GM21528 (cell line): ENCODE measurements at regions not wholly inside any gene's neighbourhood (a gene's known extent, or its start where the extent isn't known, plus 50 kb on each side); places are given as distances from the start of the nearest gene placed in this dataset.

Source experiments
- ATAC-seq: cut with Tn5 transposase; IDR thresholded peaks from one replicate; pipeline ENCODE4 v1.9.1; 2021; ENCODE audit warnings: mild to moderate bottlenecking, moderate library complexity; ENCODE audit not compliant: unreplicated experiment, low FRiP score

GRCh38 chr2:18503376-18504228, 56.9 kb downstream of the RDH14 start:
- no peak for ATAC-seq

DNA sequence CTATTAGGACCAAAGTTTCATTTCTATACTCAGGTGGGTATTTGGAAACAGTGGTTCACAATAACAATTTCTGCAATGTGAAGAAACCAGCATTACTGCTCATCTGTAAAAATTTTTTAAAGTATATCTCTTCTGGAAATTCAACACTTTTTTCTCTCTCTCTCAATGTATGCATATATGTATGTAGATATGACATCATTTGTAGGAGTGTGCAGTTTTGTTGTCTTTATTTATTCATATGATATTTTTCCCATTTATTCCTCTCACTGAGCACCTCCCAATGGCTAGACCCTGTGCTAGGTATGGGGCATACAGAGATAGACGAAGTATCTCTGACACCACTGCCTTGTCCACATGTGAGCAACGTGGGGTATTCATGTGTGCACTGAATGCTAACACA, 58.3 kb downstream of the RDH14 start:
- no peak for ATAC-seq

- no peak for ATAC-seq
Measured at GRCh38 chr2:18501729-18502128, 58.7 kb downstream of the RDH14 start.

DNA sequence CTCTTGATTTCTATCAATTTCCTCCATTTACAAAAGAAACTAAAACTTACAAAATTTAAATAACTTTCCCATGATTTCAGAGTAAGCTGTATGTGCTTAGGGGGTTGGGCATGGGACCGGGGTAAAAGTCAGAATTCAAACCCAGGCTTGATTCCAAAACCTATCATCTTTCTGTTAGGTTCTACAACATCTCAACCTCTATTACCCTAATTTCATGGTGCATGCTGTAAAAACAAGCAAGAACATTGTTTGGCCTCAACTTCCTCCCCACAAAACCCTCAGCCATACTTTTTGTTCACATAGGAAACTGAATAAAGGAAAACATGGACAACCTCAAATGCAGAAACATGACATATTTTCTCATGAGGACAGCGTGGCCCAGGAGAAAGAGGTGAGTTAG, 59.3 kb downstream of the RDH14 start:
- no peak for ATAC-seq

DNA sequence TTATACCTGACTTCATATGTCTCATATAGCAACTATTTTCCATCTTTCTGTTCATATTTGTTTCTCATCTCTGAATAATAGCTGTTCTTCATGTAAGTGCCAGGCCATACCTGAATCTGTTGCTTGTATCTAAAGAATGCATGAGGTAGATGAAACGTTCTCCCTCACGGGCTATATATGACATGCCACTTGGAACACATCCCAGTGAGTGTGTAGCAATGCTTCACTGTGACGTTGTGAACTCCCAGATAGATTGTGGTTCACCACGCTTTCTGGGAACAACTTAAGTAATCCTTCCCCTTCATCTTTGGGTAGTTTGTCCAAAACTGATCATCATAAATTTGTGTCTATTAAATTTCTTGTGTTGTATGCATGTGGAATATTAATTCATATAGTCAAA, 60.1 kb downstream of the RDH14 start:
- no peak for ATAC-seq

GRCh38 chr2:18498531-18498930, 61.9 kb downstream of the RDH14 start:
- ATAC-seq = no peak

- no peak for ATAC-seq
Measured at GRCh38 chr2:18496516-18496915, 63.9 kb downstream of the RDH14 start.

- ATAC-seq = no peak
Measured at GRCh38 chr2:18495058-18495457, 65.4 kb downstream of the RDH14 start.

GRCh38 chr2:18492721-18493120, 67.7 kb downstream of the RDH14 start:
- ATAC-seq = no peak

DNA sequence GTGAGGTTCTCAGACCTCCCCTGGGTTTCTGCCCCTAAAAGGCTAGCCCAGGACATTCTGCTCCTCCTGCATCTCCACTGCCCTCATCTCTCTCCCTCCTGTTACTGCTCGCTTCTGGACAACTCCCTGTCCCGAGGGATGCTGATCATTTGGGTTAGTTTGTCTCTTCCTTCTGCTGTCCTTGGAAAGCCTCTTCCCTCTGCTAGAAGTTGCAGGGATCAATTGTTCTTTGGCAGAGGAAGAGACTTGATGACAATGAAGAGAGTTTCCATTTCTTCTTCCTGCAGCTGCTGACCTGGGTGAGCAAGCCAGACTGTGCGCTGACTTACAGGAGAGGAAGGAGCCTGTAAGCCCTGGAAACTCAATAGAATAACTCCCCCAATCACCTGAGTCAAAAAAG, 68.9 kb downstream of the RDH14 start:
- no peak for ATAC-seq

DNA sequence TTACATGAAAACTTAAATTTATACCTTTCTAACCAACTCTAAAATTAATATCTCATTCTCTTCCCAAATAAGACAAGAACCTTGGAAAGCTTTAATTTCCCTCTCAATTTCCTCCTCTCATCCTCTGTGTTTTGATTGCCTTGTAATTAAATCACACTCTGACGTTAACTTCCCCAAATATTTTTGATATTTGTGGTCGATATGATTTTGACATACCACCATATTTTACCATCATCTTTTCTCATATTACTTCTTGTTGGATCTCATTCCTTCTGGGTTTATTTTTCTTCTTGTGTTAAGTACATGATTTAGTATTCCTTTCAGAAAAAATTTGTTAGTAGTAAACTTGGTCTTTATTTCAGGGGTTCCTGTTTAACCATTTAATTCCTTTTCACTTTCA, 69.6 kb downstream of the RDH14 start:
- ATAC-seq = no peak

DNA sequence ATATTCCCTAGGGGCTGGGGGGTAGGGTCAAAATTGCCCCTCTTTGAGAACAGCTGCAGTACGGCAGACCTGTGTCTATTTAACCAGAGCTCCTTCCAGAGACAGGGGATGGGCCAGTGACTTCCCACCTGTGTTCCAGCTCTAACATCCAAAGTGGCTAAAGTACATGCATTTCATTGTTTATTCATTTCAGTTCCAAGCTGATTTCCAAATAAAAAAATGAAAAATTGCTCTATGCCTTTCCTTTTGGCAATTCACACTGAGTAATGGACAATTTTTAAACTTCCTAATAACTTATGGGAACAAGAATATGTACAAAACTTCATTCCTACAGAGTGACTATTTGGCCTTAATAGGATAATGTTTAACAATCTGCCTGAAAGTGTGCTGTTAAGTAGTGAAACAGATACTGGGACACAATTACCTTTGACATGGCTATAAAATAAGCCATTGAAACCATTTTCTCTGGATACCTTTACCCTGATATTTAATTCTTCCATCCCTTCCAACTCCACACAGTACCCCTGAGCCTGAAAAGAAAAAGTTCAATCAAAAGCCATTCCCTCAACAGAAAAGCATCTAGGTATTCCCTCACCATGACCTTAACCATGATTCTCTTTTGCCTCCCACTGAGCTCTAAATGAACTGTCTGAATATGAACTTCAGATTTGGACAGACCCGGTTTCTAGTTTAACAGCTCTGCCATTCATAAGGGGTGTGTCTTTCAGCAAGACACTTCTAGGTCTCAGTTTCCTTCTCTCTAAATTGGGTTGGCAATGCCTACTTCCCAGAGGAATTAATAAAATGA, 73.1 kb downstream of the RDH14 start:
- no peak for ATAC-seq

DNA sequence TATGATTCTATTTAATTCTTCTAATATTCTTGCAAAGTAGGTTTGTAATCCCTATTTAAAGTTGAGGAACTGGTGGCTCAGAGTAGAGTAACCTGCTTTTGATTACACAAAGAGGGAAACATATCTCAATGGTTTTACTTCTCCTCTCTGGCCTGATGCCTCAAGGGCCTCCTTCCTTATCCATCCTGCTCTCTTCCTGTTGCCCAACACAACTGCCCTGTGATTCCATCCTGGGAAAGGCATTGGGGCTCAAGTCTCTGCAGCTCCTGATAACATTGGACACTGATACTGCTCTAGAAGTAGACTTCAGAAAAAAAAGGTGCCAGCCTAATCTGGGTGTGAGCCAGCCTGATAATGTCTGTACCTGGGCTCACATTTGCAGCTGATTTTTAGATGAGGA, 75.8 kb downstream of the RDH14 start:
- no peak for ATAC-seq

DNA sequence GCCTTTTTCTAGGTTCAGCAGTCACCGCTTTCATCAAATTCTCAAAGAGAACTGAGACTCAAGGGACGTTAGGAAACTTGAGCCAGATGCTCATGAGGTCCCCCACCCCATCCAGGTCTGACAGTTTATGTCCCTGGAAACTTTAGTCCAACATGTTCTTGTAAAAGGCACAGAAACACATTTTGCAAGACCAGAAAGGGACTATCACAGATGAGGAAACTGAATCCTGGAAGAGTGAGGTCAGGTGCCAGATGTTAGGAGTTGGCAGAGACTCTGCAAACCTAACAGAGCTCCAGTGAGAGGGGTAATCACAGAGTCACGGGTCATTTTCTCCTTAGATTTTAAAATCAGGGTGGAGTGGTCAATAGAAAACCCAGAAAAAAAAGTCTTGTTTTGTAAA, 76.6 kb downstream of the RDH14 start:
- no peak for ATAC-seq

DNA sequence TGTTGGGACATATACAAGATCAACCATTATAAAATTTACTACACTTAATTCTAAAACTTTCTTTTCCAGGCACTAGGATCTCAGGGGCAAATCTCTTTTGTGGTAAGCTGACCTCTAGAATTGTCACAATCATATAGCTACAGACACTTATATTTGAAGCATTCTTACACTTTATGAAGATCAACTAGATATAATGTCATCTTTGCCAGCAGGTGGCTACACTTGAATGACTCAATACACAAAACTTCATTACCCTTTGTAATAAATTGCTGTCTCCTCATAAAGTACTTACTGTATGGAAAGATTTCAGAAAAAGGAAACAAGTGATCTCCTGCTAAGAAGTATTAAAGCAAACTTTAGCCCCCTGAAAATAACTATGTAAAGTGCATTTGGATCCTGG, 77.8 kb downstream of the RDH14 start:
- no peak for ATAC-seq

GRCh38 chr2:18479947-18480369, 80.5 kb downstream of the RDH14 start:
- no peak for ATAC-seq

DNA sequence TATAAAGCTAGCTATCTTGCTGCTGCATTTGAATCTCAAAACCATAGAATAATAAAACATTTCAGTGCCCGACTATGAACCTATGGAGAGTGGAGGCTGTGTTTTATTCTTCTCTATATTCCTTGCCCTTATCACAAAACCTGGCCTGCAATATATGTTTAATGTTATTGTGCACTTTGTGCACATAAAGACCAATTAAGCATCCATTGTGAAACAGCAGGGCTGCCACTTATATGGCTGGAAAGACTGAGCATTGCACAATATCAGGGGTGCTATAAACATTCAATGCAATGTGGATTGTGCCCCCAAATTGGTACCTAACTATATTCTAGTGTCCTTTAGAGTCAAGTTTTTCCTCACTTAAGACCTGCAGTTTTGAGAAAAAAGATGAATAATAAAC, 83.2 kb downstream of the RDH14 start:
- no peak for ATAC-seq

GRCh38 chr2:18476484-18476883, 84.0 kb downstream of the RDH14 start:
- no peak for ATAC-seq

DNA sequence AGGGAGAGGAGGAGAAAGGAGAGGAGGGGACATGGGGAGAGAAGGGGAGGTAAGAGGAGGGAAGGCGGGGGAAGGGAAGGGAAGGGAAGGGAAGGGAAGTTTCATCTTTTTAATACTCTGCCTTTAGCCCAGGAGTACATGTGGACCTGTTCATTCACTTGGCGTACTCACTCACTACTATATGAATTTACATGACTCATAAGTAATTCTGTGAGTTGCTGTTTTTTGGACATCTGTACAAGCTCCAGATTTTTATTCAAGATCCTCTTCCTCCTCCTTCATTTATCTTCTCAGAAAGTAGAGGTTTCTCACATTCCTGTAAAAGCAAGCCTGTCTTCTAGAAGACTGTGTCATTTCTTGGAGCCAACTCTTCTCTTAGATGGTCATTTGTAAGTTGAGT, 84.6 kb downstream of the RDH14 start:
- no peak for ATAC-seq

GRCh38 chr2:18474700-18475099, 85.8 kb downstream of the RDH14 start:
- ATAC-seq = no peak

- no peak for ATAC-seq
Measured at GRCh38 chr2:18473241-18474181, 86.9 kb downstream of the RDH14 start.
